Uterus (tissue), 3 donors: ENCODE measurements at regions not wholly inside any gene's neighbourhood (a gene's known extent, or its start where the extent isn't known, plus 50 kb on each side); places are given as distances from the start of the nearest gene placed in this dataset.

ENCODE experiments used
- DNase-seq, 2 donors: peaks; one replicate each; pipeline ENCODE4 v3.0.0-alpha.2; 2019 to 2020
- H3K27ac ChIP-seq, 2 donors: fragments of 200-600 bp; sonication (generic); 1 replicate in 1 of 2; 2 replicates in 1 of 2; pipeline ENCODE4 v1.5.1; 2016 to 2018
- H3K27me3 ChIP-seq, 2 donors: fragments of 200-600 bp; sonication (generic); one replicate each; pipeline ENCODE4 v1.5.1; 2018 to 2019; ENCODE audit warnings: control low read depth in 1 of 2
- H3K36me3 ChIP-seq, 2 donors: fragments of 200-600 bp; sonication (generic); one replicate each; pipeline ENCODE4 v1.5.1; 2019; ENCODE audit warnings: control low read depth in 1 of 2
- H3K4me1 ChIP-seq, 2 donors: fragments of 200-600 bp; sonication (generic); one replicate each; pipeline ENCODE4 v1.5.1; 2018 to 2019; ENCODE audit warnings: control low read depth in 1 of 2
- H3K4me3 ChIP-seq, 2 donors: fragments of 200-600 bp; sonication (generic); 1 replicate in 1 of 2; 2 replicates in 1 of 2; pipeline ENCODE4 v1.5.1; 2018 to 2019; ENCODE audit warnings: mild to moderate bottlenecking in 1 of 2
- H3K9me3 ChIP-seq, 2 donors: fragments of 200-600 bp; sonication (generic); one replicate each; pipeline ENCODE4 v1.5.1; 2019; ENCODE audit warnings: control low read depth in 1 of 2
- CTCF ChIP-seq, 4 experiments: fragments of 200-600 bp in 2 of 4; fragments of 450-650 bp in 2 of 4; sonication (generic) in 2 of 4; IDR thresholded peaks; one replicate each; pipeline ENCODE4 v1.5.1; 2016 to 2019; ENCODE audit warnings: antibody characterized with exemption in 4 of 4, mild to moderate bottlenecking in 2 of 4, moderate library complexity in 1 of 4
- POLR2A ChIP-seq, 2 donors: fragments of 450-650 bp; IDR thresholded peaks; one replicate each; pipeline ENCODE4 v1.6.1; 2016; ENCODE audit warnings: antibody characterized with exemption in 2 of 2, mild to moderate bottlenecking in 1 of 2, moderate library complexity in 1 of 2
- intact Hi-C: fragments of 100-400 bp; cut with DNase I; formaldehyde crosslinking; loops from one replicate; pipeline ENCODE4 v1.15.1; 2023; ENCODE audit warnings: low total_unique reads
- donor health status: DM: yes; HTN: yes; CAD: no.

GRCh38 chr5:35416217-35416988 lies 186.1 kb upstream of the PRLR start:
- no peak for DNase-seq
- TF ChIP-seq CTCF (IDR thresholded peaks at IDR 0.05) (no peak), POLR2A (IDR thresholded peaks at IDR 0.05) (no peak)
- Histone ChIP-seq H3K36me3 (no peaks in the 10 kb centered on the region), H3K27ac (no peak overlapping the region), H3K4me1 (no peaks in the 10 kb centered on the region), H3K4me3 (no peak overlapping the region), H3K9me3 (no peaks in the 10 kb centered on the region), H3K27me3 (no peaks in the 10 kb centered on the region)
- intact Hi-C loops = no loop called here

GRCh38 chr5:35415309-35415708 lies 185.0 kb upstream of the PRLR start:
- no peaks in the 10 kb centered on the region for H3K27me3 ChIP-seq
- intact Hi-C loops = no loop called here
- H3K4me1 ChIP-seq = no peaks in the 10 kb centered on the region
- TF ChIP-seq CTCF (IDR thresholded peaks at IDR 0.05) = no peak
- no peak for TF ChIP-seq POLR2A (IDR thresholded peaks at IDR 0.05)
- no peak for DNase-seq
- H3K36me3 ChIP-seq = no peaks in the 10 kb centered on the region
- no peaks in the 10 kb centered on the region for H3K9me3 ChIP-seq
- no peak overlapping the region for H3K4me3 ChIP-seq
- H3K27ac ChIP-seq = no peak overlapping the region

- Histone ChIP-seq H3K4me1 (no peaks in the 10 kb centered on the region), H3K27ac (no peak overlapping the region), H3K36me3 (no peaks in the 10 kb centered on the region), H3K4me3 (no peak overlapping the region), H3K27me3 (no peaks in the 10 kb centered on the region), H3K9me3 (no peaks in the 10 kb centered on the region)
- TF ChIP-seq POLR2A (IDR thresholded peaks at IDR 0.05) (no peak), CTCF (IDR thresholded peaks at IDR 0.05) (no peak)
- no peak for DNase-seq
- intact Hi-C loops = no loop called here
These were observed 179.1 kb upstream of the PRLR start for GRCh38 chr5:35409361-35409760.

- no peaks in the 10 kb centered on the region for H3K4me1 ChIP-seq
- no peaks in the 10 kb centered on the region for H3K27me3 ChIP-seq
- no peaks in the 10 kb centered on the region for H3K36me3 ChIP-seq
- no peak for DNase-seq
- TF ChIP-seq CTCF (IDR thresholded peaks at IDR 0.05) (no peak), POLR2A (IDR thresholded peaks at IDR 0.05) (no peak)
- no peak overlapping the region for H3K27ac ChIP-seq
- no peaks in the 10 kb centered on the region for H3K9me3 ChIP-seq
- intact Hi-C loops = no loop called here
- no peak overlapping the region for H3K4me3 ChIP-seq
These were observed 177.9 kb upstream of the PRLR start for GRCh38 chr5:35408146-35408545.

GRCh38 chr5:35407697-35408096 lies 177.4 kb upstream of the PRLR start:
- no peaks in the 10 kb centered on the region for H3K27me3 ChIP-seq
- DNase-seq = no peak
- H3K36me3 ChIP-seq = no peaks in the 10 kb centered on the region
- no peak overlapping the region for H3K4me3 ChIP-seq
- no peak for TF ChIP-seq CTCF (IDR thresholded peaks at IDR 0.05)
- no peak for TF ChIP-seq POLR2A (IDR thresholded peaks at IDR 0.05)
- intact Hi-C loops = no loop called here
- no peaks in the 10 kb centered on the region for H3K4me1 ChIP-seq
- no peaks in the 10 kb centered on the region for H3K9me3 ChIP-seq
- H3K27ac ChIP-seq = no peak overlapping the region
